GM21515 (cell line): ENCODE measurements at regions not wholly inside any gene's neighbourhood (a gene's known extent, or its start where the extent isn't known, plus 50 kb on each side); places are given as distances from the start of the nearest gene placed in this dataset.
"Not testable (repeated sequence)": the region's sequence is repeated elsewhere in the genome, so short reads cannot be mapped to it uniquely, and the experiment has no call there.

ENCODE experiments used
- ATAC-seq: cut with Tn5 transposase; IDR thresholded peaks from one replicate; pipeline ENCODE4 v1.9.1; 2021; ENCODE audit not compliant: unreplicated experiment

- not testable (repeated sequence) for ATAC-seq
These were observed 246.4 kb upstream of the TCERG1L start for GRCh38 chr10:131557956-131558355.

GRCh38 chr10:131559450-131559911, 248.0 kb upstream of the TCERG1L start:
- ATAC-seq: no peak

DNA sequence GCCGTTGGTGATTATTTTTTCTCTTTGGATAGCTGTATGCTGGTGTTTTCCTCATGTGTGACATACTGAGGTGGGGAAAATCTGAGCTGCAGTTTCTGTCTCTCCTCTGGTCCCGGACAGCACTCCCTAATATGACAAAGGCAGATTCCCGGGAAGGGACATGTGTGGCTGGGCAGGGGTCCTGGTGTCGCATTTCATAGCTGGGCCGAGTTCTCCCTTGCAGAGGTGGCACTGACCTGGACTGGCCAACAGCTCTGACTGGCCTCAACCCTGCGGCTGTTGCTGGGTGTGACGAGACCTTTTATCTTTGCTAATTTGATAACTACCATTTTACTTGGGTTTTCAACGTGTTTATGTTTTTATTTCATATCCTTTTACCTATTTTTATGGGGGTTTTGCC, 248.6 kb upstream of the TCERG1L start:
- ATAC-seq: no peak

DNA sequence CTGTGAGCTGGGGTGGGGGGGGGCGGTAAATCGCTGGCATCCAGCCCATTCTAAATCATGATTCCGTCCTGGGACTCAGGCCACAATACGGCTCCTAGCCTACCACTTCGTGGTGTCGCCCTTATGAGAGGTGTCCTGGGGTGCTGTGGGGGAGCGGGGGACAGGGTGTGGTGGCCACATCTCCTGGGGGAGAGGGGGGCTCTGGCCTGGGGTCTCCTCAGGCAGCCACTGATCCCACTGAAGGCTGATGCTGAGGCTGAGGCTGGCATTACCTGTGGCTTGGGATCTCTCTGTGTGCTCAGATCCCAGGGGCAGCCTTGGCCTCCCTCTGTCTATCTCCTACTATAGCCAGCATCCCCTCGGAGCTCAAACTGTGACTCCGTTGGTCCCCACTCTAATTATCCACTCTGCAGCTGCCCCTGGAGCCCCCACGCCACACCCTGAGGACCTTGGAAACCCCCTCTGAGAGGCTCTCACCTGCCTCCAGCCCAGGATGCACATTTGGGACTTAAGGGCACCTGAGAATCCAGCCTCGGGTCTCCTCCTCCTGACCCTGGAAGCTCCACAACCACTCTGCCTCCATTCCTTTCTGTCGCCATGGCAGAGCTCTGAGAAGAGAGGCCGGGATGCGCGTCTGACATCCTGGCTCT, 249.3 kb upstream of the TCERG1L start:
- ATAC-seq: no peak

- ATAC-seq: no peak
These were observed 250.4 kb upstream of the TCERG1L start for GRCh38 chr10:131561897-131562296.

DNA sequence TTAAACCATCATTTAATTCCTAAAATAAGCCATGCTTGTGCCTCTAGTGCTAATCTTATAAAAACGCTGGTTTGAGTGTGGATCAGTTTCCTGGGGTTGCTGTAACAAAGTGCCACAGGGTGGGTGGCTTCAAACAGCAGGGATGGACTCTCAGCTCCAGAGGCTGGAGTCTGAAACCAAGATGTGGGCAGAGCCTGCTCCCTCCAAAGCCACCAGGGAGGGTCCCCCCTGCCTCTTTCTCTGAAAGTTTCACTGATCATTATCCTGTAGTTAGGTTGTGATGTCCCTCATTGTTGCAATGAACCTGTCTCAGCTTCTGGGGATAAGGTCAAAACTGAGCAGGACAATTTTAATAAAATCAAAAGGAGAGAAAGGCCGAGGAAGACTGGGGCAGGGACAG, 251.9 kb upstream of the TCERG1L start:
- no peak for ATAC-seq

DNA sequence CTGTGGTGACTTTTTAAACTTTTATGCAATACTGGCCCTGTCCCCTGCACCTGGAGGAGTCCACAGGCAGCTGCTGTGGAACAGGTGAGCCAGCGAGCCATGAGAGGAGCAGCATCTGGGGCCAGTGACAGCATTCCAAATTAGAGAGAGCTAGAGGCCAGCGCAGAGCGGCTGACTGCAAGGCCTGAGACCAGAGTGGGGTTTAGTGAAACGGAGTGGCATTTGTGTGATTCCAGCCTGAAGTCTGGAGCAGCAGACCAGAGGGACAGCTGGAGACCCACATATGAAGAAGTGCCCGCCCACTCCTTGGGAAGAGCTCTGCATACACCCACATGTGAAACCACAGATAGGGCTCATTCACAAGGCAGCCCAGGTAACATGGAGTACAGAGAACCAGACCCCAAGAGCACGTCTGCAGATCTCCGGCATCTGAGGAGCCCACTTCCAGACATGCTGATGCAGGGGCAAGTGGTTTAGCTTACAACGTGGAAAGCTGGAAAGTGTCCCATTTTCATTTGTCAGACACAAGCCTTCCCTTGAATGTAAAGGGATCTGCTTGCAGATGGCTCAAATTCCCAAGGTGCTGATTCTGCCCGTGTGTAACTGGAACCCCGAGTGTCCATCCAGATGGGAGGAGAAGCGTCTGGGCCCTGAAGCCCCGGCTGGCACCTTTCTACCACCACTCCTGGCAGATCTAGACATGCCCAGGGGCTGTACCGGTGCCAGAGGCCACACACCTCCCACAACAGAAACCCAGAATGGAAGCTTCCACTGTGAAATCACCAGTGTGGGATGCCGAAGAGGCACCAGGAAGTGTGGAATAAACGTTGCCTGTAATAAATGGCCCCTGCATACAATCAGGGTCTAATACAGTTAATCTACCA, 256.0 kb upstream of the TCERG1L start:
- no peak for ATAC-seq

DNA sequence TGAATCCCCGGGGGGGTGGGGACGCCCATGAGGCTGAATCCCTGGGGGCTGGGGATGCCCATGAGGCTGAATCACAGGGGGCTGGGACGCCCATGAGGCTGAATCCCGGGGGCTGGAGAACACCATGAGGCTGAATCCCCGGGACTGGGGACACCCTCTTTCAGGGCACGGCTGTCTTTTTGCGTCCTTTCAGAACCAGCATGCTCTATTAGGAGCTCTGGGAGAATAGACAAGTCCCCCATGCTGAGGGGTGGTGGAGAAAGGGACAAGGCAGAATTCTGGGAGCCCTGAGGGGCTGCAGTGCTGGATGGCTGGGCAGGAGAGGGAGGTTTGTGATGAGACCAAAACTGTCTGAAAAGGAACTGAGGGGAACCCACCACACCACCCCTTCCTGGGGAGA, 257.3 kb upstream of the TCERG1L start:
- no peak for ATAC-seq

GRCh38 chr10:131569851-131570715, 258.6 kb upstream of the TCERG1L start:
- ATAC-seq: no peak

- ATAC-seq: no peak
These were observed 259.3 kb upstream of the TCERG1L start for GRCh38 chr10:131570716-131571307.

DNA sequence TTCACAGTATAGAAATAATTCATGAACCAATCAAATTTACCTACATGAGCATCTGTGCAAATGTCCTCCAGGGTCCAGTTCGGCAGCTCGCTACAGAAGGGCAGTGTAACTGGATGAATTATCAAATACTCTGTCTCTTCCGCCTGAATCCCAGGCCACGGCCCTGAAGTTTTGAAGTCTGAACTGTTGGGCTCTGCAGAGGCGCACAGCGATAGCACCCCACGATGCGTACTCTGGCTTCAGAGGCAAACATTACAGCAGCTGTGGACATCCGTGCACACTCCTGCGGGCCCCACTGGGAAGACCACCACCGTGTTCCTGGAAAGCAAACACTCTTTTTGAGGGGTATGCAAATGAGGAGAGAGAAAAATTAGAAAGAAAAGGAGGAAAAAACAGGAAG, 259.8 kb upstream of the TCERG1L start:
- ATAC-seq: no peak

DNA sequence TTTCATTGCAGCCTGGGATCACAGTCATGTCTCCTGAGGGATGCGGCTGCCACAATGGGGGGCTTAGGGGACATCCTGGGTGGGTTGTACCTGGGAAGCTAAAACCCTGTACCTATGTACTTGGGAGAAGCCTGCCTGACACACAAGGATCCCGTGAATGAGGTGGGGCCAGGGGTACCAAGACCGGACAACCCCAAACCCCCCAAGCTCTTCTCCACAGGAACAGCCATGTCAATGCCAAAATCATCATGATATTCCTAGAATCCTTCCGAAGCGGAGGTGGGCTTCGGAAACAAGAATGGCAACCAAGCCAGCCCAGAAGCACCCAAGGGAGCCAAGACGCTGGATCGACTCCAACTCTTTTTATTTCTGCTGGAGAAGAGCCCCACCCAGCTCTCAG, 260.3 kb upstream of the TCERG1L start:
- no peak for ATAC-seq

- no peak for ATAC-seq
These were observed 261.7 kb upstream of the TCERG1L start for GRCh38 chr10:131573256-131573655.

GRCh38 chr10:131573707-131574106, 262.2 kb upstream of the TCERG1L start:
- ATAC-seq: no peak

GRCh38 chr10:131574363-131574706, 262.8 kb upstream of the TCERG1L start:
- ATAC-seq: no peak

- no peak for ATAC-seq
These were observed 263.3 kb upstream of the TCERG1L start for GRCh38 chr10:131574707-131575430.

DNA sequence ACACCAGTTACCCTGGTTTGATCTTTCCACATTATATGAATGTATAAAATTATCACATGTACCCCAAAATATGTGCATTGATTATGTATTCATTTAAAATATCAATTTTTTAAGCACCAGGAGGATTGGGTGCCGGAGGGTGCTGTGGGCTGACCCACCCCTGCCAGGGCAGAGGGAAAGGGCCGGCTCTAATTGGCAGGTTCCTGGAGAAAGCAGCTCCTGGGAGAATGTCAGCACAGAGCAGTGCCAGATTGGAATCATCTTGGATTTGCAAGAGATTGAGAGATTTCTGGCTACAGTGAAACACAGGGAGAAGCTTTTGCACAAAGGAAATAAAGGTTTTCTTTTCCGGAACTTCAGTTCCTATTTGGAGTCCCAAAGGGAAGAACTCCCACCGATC, 264.4 kb upstream of the TCERG1L start:
- ATAC-seq: no peak

DNA sequence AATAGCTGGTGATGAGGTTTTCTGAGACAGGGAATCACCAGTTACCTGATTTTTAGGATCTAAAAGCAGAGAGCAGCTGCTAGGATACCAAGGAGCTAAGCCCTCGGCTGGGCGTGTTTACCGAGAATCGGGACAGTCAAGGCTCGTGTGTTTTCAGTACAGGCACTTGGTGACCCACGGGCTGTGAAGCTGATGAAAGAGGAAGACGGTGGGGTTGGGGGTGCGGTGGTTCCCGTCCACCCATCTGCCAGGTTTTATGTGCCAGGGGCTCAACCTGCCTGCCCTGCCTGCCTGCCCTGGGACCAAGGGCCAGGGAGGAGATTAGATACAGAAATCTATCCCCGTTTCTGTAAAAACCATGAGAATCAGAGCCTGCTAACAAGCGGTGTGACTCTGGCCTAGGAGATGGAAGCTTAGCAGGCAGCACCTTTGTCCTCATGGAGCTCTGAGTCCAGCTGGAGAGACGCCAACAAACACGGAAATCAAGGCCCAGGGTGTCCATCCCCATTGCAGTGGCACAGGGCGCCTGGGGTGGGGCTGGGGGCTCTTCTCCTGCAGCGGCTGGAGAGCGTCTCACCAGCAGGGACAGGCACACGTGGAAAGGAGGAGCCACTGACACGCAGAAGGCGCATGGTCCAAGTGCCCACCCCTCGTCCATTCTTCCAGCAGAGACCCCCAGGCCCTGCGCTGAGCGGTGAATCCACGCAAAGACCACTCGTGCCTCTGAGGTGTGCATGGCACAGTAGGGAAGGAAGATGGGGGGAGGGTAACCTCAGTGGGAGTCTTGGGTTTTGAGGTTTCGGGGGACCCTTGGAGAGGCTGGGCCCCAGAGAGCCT, 265.0 kb upstream of the TCERG1L start:
- ATAC-seq: no peak

DNA sequence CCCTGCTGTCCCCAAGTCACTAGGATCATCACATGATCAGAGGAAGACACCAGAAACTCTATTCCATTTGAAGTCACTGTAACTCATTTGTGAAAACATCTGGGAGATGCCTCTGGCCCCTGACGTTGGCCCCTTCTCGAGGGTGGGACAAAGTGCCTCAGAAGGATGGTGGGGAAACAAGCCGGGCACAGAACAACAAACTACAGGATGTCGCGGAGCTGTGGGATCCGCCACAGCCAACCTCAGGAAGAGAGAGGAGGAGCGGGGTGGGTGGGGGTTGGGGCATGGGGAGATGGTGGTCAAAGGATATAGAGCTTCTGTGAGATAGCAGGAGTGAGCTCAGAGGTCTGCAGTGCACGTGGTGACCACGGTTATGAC, 265.6 kb upstream of the TCERG1L start:
- no peak for ATAC-seq
